GM12874 (cell line): ENCODE measurements at regions not wholly inside any gene's neighbourhood (a gene's known extent, or its start where the extent isn't known, plus 50 kb on each side); places are given as distances from the start of the nearest gene placed in this dataset.
A peak's percentile ranks its signal among the peaks of the same experiment; 100 is the strongest.

Experiments
- TF ChIP-seq, protein P1 (sequence below): IDR thresholded peaks from 2 replicates; pipeline ENCODE4 v1.5.1; 2011; ENCODE audit warnings: low read depth, mild to moderate bottlenecking, control low read depth, low read length, moderate library complexity; ENCODE audit not compliant: insufficient read depth

DNA sequence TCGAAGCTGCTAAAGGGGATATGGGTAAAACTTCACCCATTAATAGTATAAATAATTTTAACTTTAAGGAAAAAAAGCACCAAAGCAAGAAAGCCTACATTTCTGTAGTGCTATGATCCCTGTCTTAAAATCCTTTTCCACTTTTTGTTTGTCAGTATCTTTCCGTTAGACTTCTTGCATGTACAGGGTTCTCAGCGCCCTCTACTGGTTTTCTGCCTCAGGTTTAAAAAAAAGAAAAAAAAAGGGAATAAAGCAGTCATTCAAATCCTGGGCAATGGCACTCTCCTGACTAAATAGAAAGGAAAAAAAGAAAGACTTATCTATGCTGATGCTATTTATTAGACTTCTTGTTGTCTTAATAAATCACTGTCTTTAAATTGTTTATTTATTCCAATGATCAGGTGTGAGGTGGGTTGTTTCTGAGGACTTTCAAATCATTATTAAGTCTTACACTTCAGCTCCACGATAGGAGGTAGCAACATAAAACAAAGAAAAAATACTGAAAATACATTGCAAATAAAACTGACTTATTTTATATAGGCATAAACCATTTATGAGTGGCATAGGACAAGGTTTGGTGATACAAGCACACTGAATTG, 475.4 kb upstream of the NR5A2 start:
- TF ChIP-seq, protein P1, sequence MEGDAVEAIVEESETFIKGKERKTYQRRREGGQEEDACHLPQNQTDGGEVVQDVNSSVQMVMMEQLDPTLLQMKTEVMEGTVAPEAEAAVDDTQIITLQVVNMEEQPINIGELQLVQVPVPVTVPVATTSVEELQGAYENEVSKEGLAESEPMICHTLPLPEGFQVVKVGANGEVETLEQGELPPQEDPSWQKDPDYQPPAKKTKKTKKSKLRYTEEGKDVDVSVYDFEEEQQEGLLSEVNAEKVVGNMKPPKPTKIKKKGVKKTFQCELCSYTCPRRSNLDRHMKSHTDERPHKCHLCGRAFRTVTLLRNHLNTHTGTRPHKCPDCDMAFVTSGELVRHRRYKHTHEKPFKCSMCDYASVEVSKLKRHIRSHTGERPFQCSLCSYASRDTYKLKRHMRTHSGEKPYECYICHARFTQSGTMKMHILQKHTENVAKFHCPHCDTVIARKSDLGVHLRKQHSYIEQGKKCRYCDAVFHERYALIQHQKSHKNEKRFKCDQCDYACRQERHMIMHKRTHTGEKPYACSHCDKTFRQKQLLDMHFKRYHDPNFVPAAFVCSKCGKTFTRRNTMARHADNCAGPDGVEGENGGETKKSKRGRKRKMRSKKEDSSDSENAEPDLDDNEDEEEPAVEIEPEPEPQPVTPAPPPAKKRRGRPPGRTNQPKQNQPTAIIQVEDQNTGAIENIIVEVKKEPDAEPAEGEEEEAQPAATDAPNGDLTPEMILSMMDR = peak; percentile 66

DNA sequence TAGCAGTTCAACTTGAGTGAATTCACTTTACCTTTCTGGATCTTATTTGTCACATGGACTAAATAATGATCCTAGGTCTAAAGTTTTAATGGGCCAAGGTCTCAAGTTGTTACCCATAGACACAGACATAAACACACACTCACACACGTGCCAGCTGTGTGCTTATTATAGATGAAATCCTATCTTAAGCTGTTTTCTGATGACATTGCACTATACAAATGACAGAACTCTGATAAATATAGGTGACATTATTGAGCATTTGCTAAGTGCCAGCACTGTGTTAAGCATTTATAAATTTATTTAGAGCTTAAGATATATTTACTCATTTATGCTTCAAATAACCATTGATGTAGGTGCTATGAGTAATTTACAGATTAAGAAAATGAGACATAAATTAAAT, 474.4 kb upstream of the NR5A2 start:
- TF ChIP-seq, protein P1 = no peak

DNA sequence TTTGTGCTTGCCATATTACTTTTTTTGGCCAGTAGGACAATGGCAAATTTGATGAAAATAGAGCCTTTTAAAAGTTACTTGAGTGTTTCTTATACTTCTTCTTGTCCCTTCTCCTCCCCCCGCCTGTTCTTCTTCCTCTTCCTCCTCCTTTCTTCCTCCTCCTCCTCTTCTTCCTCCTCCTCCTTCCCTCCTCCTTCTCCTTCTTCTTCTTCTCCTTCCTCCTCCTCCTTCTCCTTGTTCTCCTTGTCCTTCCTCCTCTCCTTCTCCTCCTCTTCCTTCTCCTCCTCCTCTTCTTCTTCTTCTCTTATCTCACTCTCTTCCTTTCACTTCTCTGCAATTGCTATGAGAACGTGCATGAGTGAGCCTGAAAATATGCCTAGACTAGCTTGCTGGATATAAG, 466.2 kb upstream of the NR5A2 start:
- TF ChIP-seq, protein P1 = no peak

DNA sequence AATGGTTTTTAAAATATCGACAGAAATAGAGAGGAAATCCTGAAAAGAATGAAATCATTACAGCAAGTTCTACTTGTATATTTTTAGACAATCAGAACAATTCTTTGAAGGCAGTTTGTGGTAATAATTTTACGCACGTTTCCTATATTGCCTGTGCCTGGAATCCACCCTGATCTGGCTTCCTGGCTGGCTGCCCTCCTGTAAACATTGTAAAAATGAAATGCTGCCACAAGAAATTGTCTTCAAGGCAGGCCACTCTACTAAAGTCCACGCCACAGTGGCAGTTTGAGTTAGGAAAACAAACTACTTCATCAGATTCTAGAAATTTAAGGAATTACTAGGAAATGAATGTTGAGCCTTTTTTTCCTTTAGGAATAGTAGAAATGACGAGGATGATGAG, 454.5 kb upstream of the NR5A2 start:
- TF ChIP-seq, protein P1 = no peak

DNA sequence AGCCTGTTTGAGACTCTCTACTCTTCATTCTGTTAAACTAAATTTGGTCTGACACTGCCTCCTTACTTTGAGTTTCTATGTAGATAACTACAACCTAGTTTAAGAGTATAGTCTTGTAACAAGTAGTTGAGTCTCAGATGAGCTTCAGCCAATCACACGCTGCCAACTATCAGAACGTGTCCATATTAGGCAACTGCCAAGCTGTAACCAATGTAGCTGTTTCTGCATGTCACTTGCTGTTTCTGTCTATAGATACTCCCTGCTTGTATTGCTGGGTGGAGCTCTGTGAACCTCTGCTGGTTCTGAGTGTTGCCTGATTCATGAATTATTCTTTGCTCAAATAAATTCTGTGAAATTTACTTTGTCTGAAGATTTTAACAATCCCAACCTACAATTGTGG, 452.6 kb upstream of the NR5A2 start:
- TF ChIP-seq, protein P1 = no peak

DNA sequence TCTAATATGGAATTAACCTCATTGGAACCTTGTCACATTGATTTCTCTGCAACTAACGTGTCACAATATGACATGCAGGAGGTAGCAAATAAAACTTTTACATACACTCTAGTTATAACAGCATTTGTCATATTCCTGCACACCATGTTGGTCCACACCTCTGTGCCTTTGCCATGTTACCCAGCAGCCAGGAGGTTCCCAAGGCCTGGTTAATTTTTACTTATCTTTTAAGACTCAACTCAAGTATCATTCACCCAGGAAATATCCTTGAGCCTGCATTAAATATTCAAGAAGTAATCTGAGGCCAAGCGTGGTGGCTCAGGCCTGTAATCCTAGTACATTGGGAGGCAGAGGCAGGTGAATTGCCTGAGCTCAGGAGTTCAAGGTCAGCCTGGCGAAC, 447.2 kb upstream of the NR5A2 start:
- TF ChIP-seq, protein P1 = no peak

DNA sequence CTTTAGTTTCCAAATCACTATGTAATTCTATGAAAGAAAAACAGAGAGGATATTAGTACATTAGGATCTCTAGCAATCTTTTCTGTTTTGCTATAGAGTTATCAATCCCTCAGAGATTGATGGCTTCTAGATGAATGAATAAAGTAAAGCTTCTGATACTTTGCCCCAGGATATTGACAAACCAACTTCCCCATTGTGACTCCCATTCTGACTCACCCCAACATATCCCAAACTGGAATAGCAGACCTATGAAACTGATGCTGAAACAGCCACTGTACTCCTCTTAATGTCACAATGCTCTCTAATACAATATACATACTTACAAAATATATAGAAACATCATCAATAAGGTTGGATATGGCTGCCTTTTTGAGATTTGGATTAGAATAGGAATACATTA, 442.1 kb upstream of the NR5A2 start:
- TF ChIP-seq, protein P1 = no peak

DNA sequence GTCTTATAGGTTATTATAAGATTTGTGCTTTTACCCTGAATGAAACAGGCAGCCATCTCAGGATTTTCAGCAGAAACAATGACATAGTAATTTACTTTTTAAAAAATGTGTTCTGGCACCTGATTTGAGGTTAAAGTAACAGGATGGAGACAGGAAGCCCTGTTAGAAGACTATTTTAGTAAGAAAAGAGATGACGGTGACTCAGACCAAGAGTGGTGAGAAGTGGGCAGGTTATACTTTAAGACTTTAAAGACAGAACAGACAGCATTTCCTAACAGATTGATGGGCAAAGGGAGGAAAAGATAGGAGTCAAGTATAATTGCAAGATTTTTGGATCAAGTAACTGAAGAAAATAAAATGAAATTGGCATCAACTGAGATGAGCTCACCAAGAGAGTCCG, 436.8 kb upstream of the NR5A2 start:
- TF ChIP-seq, protein P1 = no peak
